ENCODE measurements at regions not wholly inside any gene's neighbourhood (a gene's known extent, or its start where the extent isn't known, plus 50 kb on each side); places are given as distances from the start of the nearest gene placed in this dataset.

DNA sequence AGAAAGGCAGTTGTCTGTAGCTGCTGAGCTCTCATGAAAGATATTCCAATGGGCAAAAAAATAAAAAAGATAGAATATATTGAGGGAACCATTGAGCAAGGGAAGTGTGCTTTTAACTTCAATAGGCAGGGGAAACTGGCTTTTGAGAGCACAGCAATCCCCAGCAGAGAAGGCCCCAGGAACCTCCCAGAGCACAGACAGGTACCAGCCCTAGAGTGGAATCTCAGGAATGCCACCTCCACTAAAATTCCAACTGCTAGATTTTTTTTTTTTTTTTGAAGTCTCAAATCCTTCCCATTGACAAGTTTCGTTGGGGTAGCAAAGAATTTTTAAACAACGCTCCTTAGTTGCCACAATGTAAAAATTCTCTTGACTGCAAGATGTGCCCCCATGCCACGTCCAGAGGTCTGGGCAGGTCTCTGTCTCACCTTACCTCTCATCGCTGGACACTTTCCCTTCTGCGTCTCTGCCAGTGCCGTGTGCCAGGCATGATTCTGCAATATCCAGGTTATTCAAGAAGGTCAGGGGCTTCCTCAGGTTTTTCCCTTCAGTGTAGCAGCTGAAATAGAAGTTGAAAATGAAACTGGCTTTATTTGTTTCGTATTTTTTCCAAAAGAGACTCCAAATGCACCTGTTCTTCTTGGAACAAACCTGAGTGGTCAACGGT is 64.2 kb upstream of the IRX1 start:
- TF ChIP-seq, protein P1, sequence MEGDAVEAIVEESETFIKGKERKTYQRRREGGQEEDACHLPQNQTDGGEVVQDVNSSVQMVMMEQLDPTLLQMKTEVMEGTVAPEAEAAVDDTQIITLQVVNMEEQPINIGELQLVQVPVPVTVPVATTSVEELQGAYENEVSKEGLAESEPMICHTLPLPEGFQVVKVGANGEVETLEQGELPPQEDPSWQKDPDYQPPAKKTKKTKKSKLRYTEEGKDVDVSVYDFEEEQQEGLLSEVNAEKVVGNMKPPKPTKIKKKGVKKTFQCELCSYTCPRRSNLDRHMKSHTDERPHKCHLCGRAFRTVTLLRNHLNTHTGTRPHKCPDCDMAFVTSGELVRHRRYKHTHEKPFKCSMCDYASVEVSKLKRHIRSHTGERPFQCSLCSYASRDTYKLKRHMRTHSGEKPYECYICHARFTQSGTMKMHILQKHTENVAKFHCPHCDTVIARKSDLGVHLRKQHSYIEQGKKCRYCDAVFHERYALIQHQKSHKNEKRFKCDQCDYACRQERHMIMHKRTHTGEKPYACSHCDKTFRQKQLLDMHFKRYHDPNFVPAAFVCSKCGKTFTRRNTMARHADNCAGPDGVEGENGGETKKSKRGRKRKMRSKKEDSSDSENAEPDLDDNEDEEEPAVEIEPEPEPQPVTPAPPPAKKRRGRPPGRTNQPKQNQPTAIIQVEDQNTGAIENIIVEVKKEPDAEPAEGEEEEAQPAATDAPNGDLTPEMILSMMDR (IDR thresholded peaks at IDR 0.05; ENCODE audit: low read depth, low read length): no peak
- H3K4me3 ChIP-seq (replicated peaks in 1 of 2; ENCODE audit: low read depth in 2 of 2, low read length in 2 of 2): no peak overlapping the region
- DNase-seq (ENCODE audit: low read depth in 2 of 2): no peak

- no peak overlapping the region for H3K4me3 ChIP-seq (replicated peaks in 1 of 2; ENCODE audit: low read depth in 2 of 2, low read length in 2 of 2)
- TF ChIP-seq, protein P1 (IDR thresholded peaks at IDR 0.05; ENCODE audit: low read depth, low read length): no peak
- no peak for DNase-seq (ENCODE audit: low read depth in 2 of 2)
Measured at GRCh38 chr5:3530251-3530650, 65.4 kb upstream of the IRX1 start.

DNA sequence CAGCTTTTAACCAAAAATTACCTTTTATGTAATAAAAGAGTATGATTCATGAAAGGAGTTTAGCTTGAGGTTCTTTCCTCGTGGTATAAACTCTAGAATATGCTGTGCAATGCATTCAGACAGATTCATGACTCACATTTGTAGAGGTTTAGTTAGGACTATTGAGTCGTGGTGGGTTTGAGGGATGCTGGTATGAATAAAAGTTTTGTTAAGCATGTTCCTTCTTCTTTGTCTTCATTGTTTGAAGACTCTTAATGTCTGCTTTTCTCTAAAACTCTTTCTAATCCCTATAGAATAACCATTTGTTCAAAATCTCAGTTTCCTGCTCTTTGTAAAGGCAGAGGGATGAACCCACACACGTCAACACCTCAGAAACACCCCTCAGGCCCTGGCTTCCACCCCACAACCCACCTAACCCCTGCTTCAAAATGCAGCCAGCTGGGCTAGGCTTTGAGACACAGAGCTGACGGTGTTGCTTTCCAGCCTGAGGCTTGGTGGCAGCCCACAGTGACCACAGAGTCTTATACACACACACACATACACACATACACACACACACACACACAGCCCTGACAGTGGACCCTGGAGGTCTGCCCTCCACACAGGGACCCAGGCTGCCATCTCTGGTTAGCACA is 69.0 kb upstream of the IRX1 start:
- no peak overlapping the region for H3K4me3 ChIP-seq (replicated peaks in 1 of 2; ENCODE audit: low read depth in 2 of 2, low read length in 2 of 2)
- TF ChIP-seq, protein P1 (IDR thresholded peaks at IDR 0.05; ENCODE audit: low read depth, low read length): no peak

GRCh38 chr5:3522491-3522890 is 73.1 kb upstream of the IRX1 start:
- DNase-seq (ENCODE audit: low read depth in 2 of 2): no peak
- TF ChIP-seq, protein P1 (IDR thresholded peaks at IDR 0.05; ENCODE audit: low read depth, low read length): no peak
- no peak overlapping the region for H3K4me3 ChIP-seq (replicated peaks in 1 of 2; ENCODE audit: low read depth in 2 of 2, low read length in 2 of 2)

More for the DNA sequence above, 69.0 kb upstream of the IRX1 start:
- no peak for DNase-seq (ENCODE audit: low read depth in 2 of 2)

GRCh38 chr5:3518576-3518975 is 77.1 kb upstream of the IRX1 start:
- no peak overlapping the region for H3K4me3 ChIP-seq (replicated peaks in 1 of 2; ENCODE audit: low read depth in 2 of 2, low read length in 2 of 2)
- no peak for DNase-seq (ENCODE audit: low read depth in 2 of 2)
- TF ChIP-seq, protein P1 (IDR thresholded peaks at IDR 0.05; ENCODE audit: low read depth, low read length): no peak

DNA sequence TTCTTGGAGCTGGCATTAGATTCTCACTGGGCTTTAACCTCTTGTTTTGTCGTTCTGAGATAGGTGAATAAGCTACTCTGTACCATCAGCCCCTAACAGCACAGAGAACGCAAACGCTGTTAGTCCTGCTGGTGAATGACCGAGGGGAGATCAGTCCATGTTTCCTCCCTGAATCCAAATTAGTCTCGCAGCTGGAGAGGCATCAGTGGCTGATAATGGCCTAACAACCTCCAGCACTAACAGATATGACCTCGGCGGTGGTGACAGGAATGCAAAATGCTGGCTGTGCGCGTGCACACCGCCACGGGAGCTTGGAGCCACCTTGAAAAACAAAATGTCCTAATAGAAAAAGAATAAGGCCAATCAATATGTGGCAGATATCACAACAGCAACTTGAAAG is 77.6 kb upstream of the IRX1 start:
- TF ChIP-seq, protein P1 (IDR thresholded peaks at IDR 0.05; ENCODE audit: low read depth, low read length): no peak
- no peak overlapping the region for H3K4me3 ChIP-seq (replicated peaks in 1 of 2; ENCODE audit: low read depth in 2 of 2, low read length in 2 of 2)
- no peak for DNase-seq (ENCODE audit: low read depth in 2 of 2)

Measured in cardiac fibroblast (primary cell).